ENCODE measurements at regions not wholly inside any gene's neighbourhood (a gene's known extent, or its start where the extent isn't known, plus 50 kb on each side); places are given as distances from the start of the nearest gene placed in this dataset.

GRCh38 chr1:214146523-214146922, 134.4 kb upstream of the SMYD2 start:
- POLR2A ChIA-PET: no interaction called here
- no peaks in the 10 kb centered on the region for H3K36me3 Mint-ChIP-seq
- no peak overlapping the region for H3K27ac Mint-ChIP-seq
- H3K27me3 Mint-ChIP-seq: peaks cover 2% of the 10 kb centered on the region
- intact Hi-C loops (cut with micrococcal nuclease): no loop called here
- DNase-seq: no peak
- no peak overlapping the region for H3K4me3 Mint-ChIP-seq
- no peaks in the 10 kb centered on the region for H3K9me3 Mint-ChIP-seq
- CTCF ChIA-PET: interaction anchor here (0.6 kb wide), 1 partner anchor 918 kb away, joined by 3 read pairs; no protein-coding TSS in a partner anchor
- H3K4me1 Mint-ChIP-seq (ENCODE audit: low read depth): no peaks in the 10 kb centered on the region

- no peak overlapping the region for H3K27ac Mint-ChIP-seq
- no peaks in the 10 kb centered on the region for H3K36me3 Mint-ChIP-seq
- intact Hi-C loops (cut with micrococcal nuclease): no loop called here
- H3K27me3 Mint-ChIP-seq: peaks cover 13% of the 10 kb centered on the region
- H3K9me3 Mint-ChIP-seq: no peaks in the 10 kb centered on the region
- no peak for DNase-seq
- ChIA-PET POLR2A (no interaction called here), CTCF (no interaction called here)
- no peaks in the 10 kb centered on the region for H3K4me1 Mint-ChIP-seq (ENCODE audit: low read depth)
- no peak overlapping the region for H3K4me3 Mint-ChIP-seq
Measured at GRCh38 chr1:214154596-214155292, 126.2 kb upstream of the SMYD2 start.

DNA sequence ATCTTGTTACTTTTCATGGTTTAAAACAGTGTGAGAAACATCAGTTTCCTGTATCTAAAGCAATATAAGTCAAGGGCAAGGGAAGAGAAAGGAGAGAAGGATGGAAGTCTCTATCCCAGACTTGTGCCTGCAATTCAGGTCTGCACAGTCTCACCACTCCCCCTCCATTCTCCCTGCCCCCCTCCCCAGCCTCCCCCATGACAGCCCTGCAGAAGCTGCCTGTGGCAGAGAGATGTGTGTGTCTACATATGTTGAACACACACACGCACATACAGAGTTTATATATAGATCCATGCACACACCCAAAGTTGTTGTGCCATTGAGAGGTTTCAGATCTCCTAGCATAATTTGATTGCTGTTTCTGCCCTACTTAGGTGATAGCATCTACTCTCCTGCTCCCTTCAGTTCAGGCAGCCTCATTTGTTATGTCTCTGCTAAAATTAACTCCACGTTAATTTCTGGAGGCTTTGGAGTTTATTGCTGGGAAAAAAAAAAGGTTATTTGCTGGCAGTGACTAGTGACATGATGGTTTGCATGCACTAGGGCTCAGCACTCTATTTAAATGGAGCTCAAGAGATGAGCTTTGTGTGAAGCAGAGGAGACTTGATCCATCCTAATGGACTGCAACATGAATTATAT, 124.9 kb upstream of the SMYD2 start:
- no peaks in the 10 kb centered on the region for H3K4me1 Mint-ChIP-seq (ENCODE audit: low read depth)
- no peak overlapping the region for H3K4me3 Mint-ChIP-seq
- H3K9me3 Mint-ChIP-seq: no peaks in the 10 kb centered on the region
- H3K27ac Mint-ChIP-seq: no peak overlapping the region
- intact Hi-C loops (cut with micrococcal nuclease): no loop called here
- peaks cover 13% of the 10 kb centered on the region for H3K27me3 Mint-ChIP-seq
- no peak for DNase-seq
- POLR2A ChIA-PET: no interaction called here
- no peaks in the 10 kb centered on the region for H3K36me3 Mint-ChIP-seq
- CTCF ChIA-PET: no interaction called here

DNA sequence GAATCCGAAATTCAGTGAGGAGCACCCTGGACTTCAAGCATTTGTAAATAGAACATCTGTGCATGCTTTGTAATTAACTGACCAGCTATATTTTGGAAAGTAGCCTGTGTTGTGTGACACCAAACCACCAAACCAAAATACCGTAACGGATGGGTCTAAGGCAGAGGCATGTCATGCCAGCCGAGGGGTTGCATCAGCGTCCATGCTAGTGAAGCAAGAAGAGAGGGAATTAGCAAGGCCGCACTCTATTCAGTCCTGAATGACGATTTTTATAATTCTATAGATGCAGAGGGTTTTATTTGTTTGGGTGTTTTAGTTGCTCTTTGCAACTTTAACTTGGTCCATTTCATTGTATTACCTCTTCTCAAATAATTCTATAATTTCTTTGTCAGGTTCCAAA, 116.8 kb upstream of the SMYD2 start:
- no peaks in the 10 kb centered on the region for H3K4me1 Mint-ChIP-seq (ENCODE audit: low read depth)
- H3K27ac Mint-ChIP-seq: no peak overlapping the region
- POLR2A ChIA-PET: no interaction called here
- H3K36me3 Mint-ChIP-seq: no peaks in the 10 kb centered on the region
- H3K27me3 Mint-ChIP-seq: peaks cover 5% of the 10 kb centered on the region
- intact Hi-C loops (cut with micrococcal nuclease): no loop called here
- H3K4me3 Mint-ChIP-seq: no peak overlapping the region
- H3K9me3 Mint-ChIP-seq: no peaks in the 10 kb centered on the region
- CTCF ChIA-PET: no interaction called here
- no peak for DNase-seq

- Mint-ChIP-seq H3K36me3 (no peaks in the 10 kb centered on the region), H3K27me3 (peaks cover 5% of the 10 kb centered on the region), H3K9me3 (no peaks in the 10 kb centered on the region), H3K4me1 (ENCODE audit: low read depth) (no peaks in the 10 kb centered on the region), H3K4me3 (no peak overlapping the region), H3K27ac (no peak overlapping the region)
- intact Hi-C loops (cut with micrococcal nuclease): no loop called here
- no peak for DNase-seq
- ChIA-PET POLR2A (no interaction called here), CTCF (no interaction called here)
Measured at GRCh38 chr1:214165850-214166374, 115.0 kb upstream of the SMYD2 start.

- no peaks in the 10 kb centered on the region for H3K4me1 Mint-ChIP-seq (ENCODE audit: low read depth)
- no peak overlapping the region for H3K4me3 Mint-ChIP-seq
- H3K36me3 Mint-ChIP-seq: no peaks in the 10 kb centered on the region
- POLR2A ChIA-PET: no interaction called here
- no peaks in the 10 kb centered on the region for H3K9me3 Mint-ChIP-seq
- no peak for DNase-seq
- H3K27me3 Mint-ChIP-seq: peaks cover 30% of the 10 kb centered on the region
- intact Hi-C loops (cut with micrococcal nuclease): no loop called here
- H3K27ac Mint-ChIP-seq: no peak overlapping the region
- CTCF ChIA-PET: no interaction called here
Measured at GRCh38 chr1:214174508-214175199, 106.3 kb upstream of the SMYD2 start.

- no peak overlapping the region for H3K27ac Mint-ChIP-seq
- no peak overlapping the region for H3K4me3 Mint-ChIP-seq
- no peaks in the 10 kb centered on the region for H3K36me3 Mint-ChIP-seq
- peaks cover 35% of the 10 kb centered on the region for H3K27me3 Mint-ChIP-seq
- no peaks in the 10 kb centered on the region for H3K4me1 Mint-ChIP-seq (ENCODE audit: low read depth)
- intact Hi-C loops (cut with micrococcal nuclease): no loop called here
- no peak for DNase-seq
- CTCF ChIA-PET: no interaction called here
- POLR2A ChIA-PET: no interaction called here
- no peaks in the 10 kb centered on the region for H3K9me3 Mint-ChIP-seq
Measured at GRCh38 chr1:214178102-214178501, 102.9 kb upstream of the SMYD2 start.

- intact Hi-C loops (cut with micrococcal nuclease): no loop called here
- H3K9me3 Mint-ChIP-seq: no peaks in the 10 kb centered on the region
- peaks cover 6% of the 10 kb centered on the region for H3K4me1 Mint-ChIP-seq (ENCODE audit: low read depth)
- no peaks in the 10 kb centered on the region for H3K36me3 Mint-ChIP-seq
- H3K27ac Mint-ChIP-seq: no peak overlapping the region
- no peak for DNase-seq
- no peak overlapping the region for H3K4me3 Mint-ChIP-seq
- ChIA-PET POLR2A (no interaction called here), CTCF (no interaction called here)
- peaks cover 38% of the 10 kb centered on the region for H3K27me3 Mint-ChIP-seq
Measured at GRCh38 chr1:214184992-214185391, 96.0 kb upstream of the SMYD2 start.

DNA sequence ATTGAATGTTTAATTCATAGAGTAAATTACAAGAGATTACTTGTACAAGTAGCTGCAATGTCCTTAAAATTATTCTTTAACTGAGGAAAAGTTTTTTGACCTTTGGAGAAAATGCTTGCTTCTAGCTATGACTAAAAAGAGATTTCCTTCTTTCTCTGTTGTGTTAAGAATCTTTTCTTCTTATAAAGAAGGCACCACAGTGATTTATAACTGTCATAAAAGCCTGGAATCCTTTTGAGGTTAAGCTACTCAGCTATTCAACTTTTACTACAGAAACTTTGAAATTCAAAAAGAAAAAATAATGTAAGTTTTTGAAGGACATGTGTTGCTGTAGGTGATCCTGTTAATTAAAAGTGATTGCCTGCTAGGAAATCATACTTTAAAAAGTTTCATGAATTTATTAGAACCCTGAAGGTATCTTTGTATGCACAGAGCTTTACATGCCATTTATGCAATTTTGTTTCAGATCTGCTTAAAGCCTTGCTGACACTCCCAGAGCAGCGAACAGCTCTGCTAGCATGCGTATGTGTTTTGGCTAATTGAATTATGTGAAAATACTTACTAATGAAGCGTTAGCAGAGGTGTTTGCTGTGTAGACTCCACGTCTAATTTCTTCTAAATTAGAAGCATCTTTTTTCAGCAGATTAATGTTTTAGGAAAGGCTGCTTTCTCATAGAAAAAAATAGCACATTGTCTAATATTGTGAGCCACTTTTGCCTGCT, 94.7 kb upstream of the SMYD2 start:
- POLR2A ChIA-PET: no interaction called here
- Mint-ChIP-seq H3K27me3 (peaks cover 40% of the 10 kb centered on the region), H3K4me1 (ENCODE audit: low read depth) (peaks cover 6% of the 10 kb centered on the region), H3K9me3 (no peaks in the 10 kb centered on the region), H3K36me3 (no peaks in the 10 kb centered on the region), H3K27ac (no peak overlapping the region), H3K4me3 (no peak overlapping the region)
- CTCF ChIA-PET: no interaction called here
- DNase-seq: no peak
- intact Hi-C loops (cut with micrococcal nuclease): no loop called here

GRCh38 chr1:214187121-214187900, 93.6 kb upstream of the SMYD2 start:
- H3K9me3 Mint-ChIP-seq: no peaks in the 10 kb centered on the region
- POLR2A ChIA-PET: no interaction called here
- no peak for DNase-seq
- H3K27ac Mint-ChIP-seq: no peak overlapping the region
- CTCF ChIA-PET: interaction anchor here (0.7 kb wide), 1 partner anchor 450 kb away, joined by 3 read pairs; no protein-coding TSS in a partner anchor
- H3K4me3 Mint-ChIP-seq: no peak overlapping the region
- peaks cover 36% of the 10 kb centered on the region for H3K27me3 Mint-ChIP-seq
- H3K36me3 Mint-ChIP-seq: no peaks in the 10 kb centered on the region
- peaks cover 6% of the 10 kb centered on the region for H3K4me1 Mint-ChIP-seq (ENCODE audit: low read depth)
- intact Hi-C loops (cut with micrococcal nuclease): no loop called here

- no peak for DNase-seq
- H3K4me3 Mint-ChIP-seq: no peak overlapping the region
- ChIA-PET POLR2A (no interaction called here), CTCF (no interaction called here)
- no peaks in the 10 kb centered on the region for H3K36me3 Mint-ChIP-seq
- peaks cover 35% of the 10 kb centered on the region for H3K27me3 Mint-ChIP-seq
- peaks cover 6% of the 10 kb centered on the region for H3K4me1 Mint-ChIP-seq (ENCODE audit: low read depth)
- intact Hi-C loops (cut with micrococcal nuclease): no loop called here
- no peak overlapping the region for H3K27ac Mint-ChIP-seq
- no peaks in the 10 kb centered on the region for H3K9me3 Mint-ChIP-seq
Measured at GRCh38 chr1:214187933-214188332, 93.0 kb upstream of the SMYD2 start.

GRCh38 chr1:214188835-214189234, 92.1 kb upstream of the SMYD2 start:
- intact Hi-C loops (cut with micrococcal nuclease): no loop called here
- CTCF ChIA-PET: no interaction called here
- H3K36me3 Mint-ChIP-seq: no peaks in the 10 kb centered on the region
- DNase-seq: no peak
- H3K4me1 Mint-ChIP-seq (ENCODE audit: low read depth): peaks cover 6% of the 10 kb centered on the region
- no peak overlapping the region for H3K4me3 Mint-ChIP-seq
- no peak overlapping the region for H3K27ac Mint-ChIP-seq
- H3K9me3 Mint-ChIP-seq: no peaks in the 10 kb centered on the region
- peaks cover 33% of the 10 kb centered on the region for H3K27me3 Mint-ChIP-seq
- POLR2A ChIA-PET: no interaction called here

Data from activated CD4-positive, alpha-beta memory T cell treated with anti-CD3 and anti-CD28 coated beads for 36 hours (primary cell).